Stomach (tissue), 4 donors: ENCODE measurements at regions not wholly inside any gene's neighbourhood (a gene's known extent, or its start where the extent isn't known, plus 50 kb on each side); places are given as distances from the start of the nearest gene placed in this dataset.
"Not testable (repeated sequence)": the region's sequence is repeated elsewhere in the genome, so short reads cannot be mapped to it uniquely, and the experiment has no call there.

Source experiments
- POLR2A ChIP-seq, 4 donors: fragments of 450-650 bp; IDR thresholded peaks; one replicate each; pipeline ENCODE4 v1.6.1; 2016; ENCODE audit warnings: antibody characterized with exemption in 4 of 4, control low read depth in 2 of 4, mild to moderate bottlenecking in 1 of 4, moderate library complexity in 1 of 4
- TF ChIP-seq, protein P1 (sequence below), 7 experiments: fragments of 450-650 bp in 4 of 7; fragments of 200-600 bp in 3 of 7; sonication (generic) in 3 of 7; IDR thresholded peaks; one replicate each; pipeline ENCODE4 v1.5.1; 2016 to 2019; ENCODE audit warnings: antibody characterized with exemption in 7 of 7, control low read depth in 2 of 7, mild to moderate bottlenecking in 1 of 7

DNA sequence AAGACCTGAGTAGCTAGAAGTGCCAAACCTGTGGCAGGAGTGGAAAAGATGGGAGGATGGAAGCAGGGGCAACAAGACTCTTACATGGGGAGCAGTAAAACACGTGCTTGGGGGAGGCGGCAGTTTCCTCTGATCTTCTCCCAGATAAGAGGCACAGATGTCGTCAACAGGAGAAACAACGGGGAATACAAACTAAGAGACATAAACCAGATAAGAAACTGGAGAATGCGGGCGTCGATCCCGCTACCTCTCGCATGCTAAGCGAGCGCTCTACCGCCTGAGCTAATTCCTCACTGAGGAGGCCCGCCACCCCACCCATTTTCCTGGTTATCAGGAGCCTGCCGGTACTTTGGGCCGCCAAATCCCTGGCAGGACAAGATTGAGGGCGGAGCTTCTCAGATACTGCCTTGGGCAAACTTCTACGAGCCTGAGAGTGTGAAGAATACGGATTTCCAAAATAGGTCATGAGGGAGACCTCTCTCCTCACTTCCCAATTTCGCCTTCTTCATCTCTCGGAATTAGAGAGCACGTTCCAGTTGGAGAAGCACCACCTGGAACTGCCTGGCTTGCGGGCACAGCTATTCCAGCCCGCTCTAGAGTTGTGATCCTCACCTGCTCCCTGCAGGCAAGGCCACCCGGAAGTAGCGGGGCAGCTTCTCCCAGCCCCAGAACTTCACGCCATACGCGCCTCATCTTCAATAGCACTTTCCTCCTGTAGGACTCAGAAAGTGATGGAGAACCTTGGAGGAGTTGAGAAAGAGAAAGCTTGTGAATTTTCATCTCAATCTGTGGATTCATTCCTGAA, 496.0 kb downstream of the PRIM2 start:
- TF ChIP-seq, protein P1, sequence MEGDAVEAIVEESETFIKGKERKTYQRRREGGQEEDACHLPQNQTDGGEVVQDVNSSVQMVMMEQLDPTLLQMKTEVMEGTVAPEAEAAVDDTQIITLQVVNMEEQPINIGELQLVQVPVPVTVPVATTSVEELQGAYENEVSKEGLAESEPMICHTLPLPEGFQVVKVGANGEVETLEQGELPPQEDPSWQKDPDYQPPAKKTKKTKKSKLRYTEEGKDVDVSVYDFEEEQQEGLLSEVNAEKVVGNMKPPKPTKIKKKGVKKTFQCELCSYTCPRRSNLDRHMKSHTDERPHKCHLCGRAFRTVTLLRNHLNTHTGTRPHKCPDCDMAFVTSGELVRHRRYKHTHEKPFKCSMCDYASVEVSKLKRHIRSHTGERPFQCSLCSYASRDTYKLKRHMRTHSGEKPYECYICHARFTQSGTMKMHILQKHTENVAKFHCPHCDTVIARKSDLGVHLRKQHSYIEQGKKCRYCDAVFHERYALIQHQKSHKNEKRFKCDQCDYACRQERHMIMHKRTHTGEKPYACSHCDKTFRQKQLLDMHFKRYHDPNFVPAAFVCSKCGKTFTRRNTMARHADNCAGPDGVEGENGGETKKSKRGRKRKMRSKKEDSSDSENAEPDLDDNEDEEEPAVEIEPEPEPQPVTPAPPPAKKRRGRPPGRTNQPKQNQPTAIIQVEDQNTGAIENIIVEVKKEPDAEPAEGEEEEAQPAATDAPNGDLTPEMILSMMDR (IDR thresholded peaks at IDR 0.05), result not testable (repeated sequence)
- not testable (repeated sequence) for TF ChIP-seq POLR2A (IDR thresholded peaks at IDR 0.05)
